Breast epithelium (tissue), 4 donors: ENCODE measurements at regions not wholly inside any gene's neighbourhood (a gene's known extent, or its start where the extent isn't known, plus 50 kb on each side); places are given as distances from the start of the nearest gene placed in this dataset.
"Not testable (repeated sequence)": the region's sequence is repeated elsewhere in the genome, so short reads cannot be mapped to it uniquely, and the experiment has no call there.

ENCODE experiments used
- DNase-seq, 2 donors: peaks; one replicate each; pipeline ENCODE4 v3.0.0-alpha.2; 2019; ENCODE audit warnings: low spot score in 2 of 2
- H3K27ac ChIP-seq, 2 donors: fragments of 200-600 bp; sonication (generic) in 1 of 2; one replicate each; pipeline ENCODE4 v1.5.1; 2016 to 2019; ENCODE audit warnings: mild to moderate bottlenecking in 1 of 2
- H3K27me3 ChIP-seq, 2 donors: fragments of 200-600 bp; sonication (generic) in 1 of 2; one replicate each; pipeline versions ENCODE4 v1.5.1 to v1.6.0; 2017 to 2019; ENCODE audit warnings: control low read depth in 1 of 2, mild to moderate bottlenecking in 1 of 2
- H3K36me3 ChIP-seq: fragments of 200-600 bp; one replicate; pipeline ENCODE4 v1.5.1; 2019
- H3K4me1 ChIP-seq, 2 donors: fragments of 200-600 bp; sonication (generic); one replicate each; pipeline ENCODE4 v1.5.1; 2016 to 2019; ENCODE audit warnings: control low read depth in 1 of 2
- H3K4me3 ChIP-seq, 3 donors: fragments of 200-600 bp; sonication (generic); 1 replicate in 2 of 3; 2 replicates in 1 of 3; pipeline ENCODE4 v1.5.1; 2016 to 2019; ENCODE audit warnings: mild to moderate bottlenecking in 3 of 3, moderate library complexity in 2 of 3
- H3K9me3 ChIP-seq, 2 donors: fragments of 200-600 bp; sonication (generic) in 1 of 2; one replicate each; pipeline ENCODE4 v1.5.1; 2016 to 2019; ENCODE audit warnings: control low read depth in 1 of 2
- CTCF ChIP-seq, 3 donors: fragments of 450-650 bp; IDR thresholded peaks; one replicate each; pipeline ENCODE4 v1.5.1; 2016 to 2017; ENCODE audit warnings: antibody characterized with exemption in 3 of 3, mild to moderate bottlenecking in 3 of 3, moderate library complexity in 3 of 3
- POLR2A ChIP-seq: fragments of 450-650 bp; IDR thresholded peaks from one replicate; pipeline ENCODE4 v1.6.1; 2016; ENCODE audit warnings: antibody characterized with exemption, mild to moderate bottlenecking, moderate library complexity
- POLR2AphosphoS5 ChIP-seq, 3 donors: sonication (generic); formaldehyde crosslinking; IDR thresholded peaks; one replicate each; pipeline ENCODE4 v1.6.1; 2017; ENCODE audit warnings: antibody characterized with exemption in 3 of 3
- intact Hi-C: fragments of 100-400 bp; cut with DNase I; formaldehyde crosslinking; loops from one replicate; pipeline ENCODE4 v1.15.1; 2023; ENCODE audit warnings: low total_unique reads

DNA sequence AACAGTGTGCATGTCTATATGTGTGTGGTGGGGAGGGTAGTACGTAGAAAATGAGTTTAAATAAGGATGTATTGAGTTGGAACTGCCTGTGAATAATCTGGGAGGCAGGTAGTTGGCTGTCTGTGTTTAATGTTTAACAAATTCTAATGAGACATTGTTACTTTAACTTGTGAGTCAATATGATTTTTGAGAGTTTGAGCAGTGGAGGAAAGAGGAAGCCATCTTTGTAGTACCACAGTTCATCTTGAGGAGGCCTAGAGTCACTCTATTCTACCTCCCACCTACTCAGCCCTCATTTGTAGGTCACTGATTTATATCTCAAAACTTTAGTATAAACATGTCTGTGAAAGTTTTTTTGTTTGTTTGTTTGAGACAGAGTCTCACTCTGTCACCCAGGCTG lies 129.9 kb upstream of the ITGB1 start:
- no peak for TF ChIP-seq CTCF (IDR thresholded peaks at IDR 0.05)
- TF ChIP-seq POLR2AphosphoS5 (IDR thresholded peaks at IDR 0.05), result no peak
- no peak for TF ChIP-seq POLR2A
- no peaks in the 10 kb centered on the region for H3K27me3 ChIP-seq
- H3K36me3 ChIP-seq, result no peaks in the 10 kb centered on the region
- H3K9me3 ChIP-seq, result no peaks in the 10 kb centered on the region
- no peak for DNase-seq
- no peak overlapping the region for H3K4me3 ChIP-seq
- no peaks in the 10 kb centered on the region for H3K4me1 ChIP-seq
- intact Hi-C loops, result no loop called here
- H3K27ac ChIP-seq, result no peak overlapping the region

GRCh38 chr10:33087152-33087551 lies 129.1 kb upstream of the ITGB1 start:
- no peak for DNase-seq
- TF ChIP-seq POLR2A (no peak), POLR2AphosphoS5 (IDR thresholded peaks at IDR 0.05) (no peak), CTCF (IDR thresholded peaks at IDR 0.05) (no peak)
- H3K9me3 ChIP-seq, result no peaks in the 10 kb centered on the region
- no peaks in the 10 kb centered on the region for H3K4me1 ChIP-seq
- no peak overlapping the region for H3K27ac ChIP-seq
- no peaks in the 10 kb centered on the region for H3K36me3 ChIP-seq
- H3K4me3 ChIP-seq, result no peak overlapping the region
- H3K27me3 ChIP-seq, result no peaks in the 10 kb centered on the region
- intact Hi-C loops, result no loop called here

DNA sequence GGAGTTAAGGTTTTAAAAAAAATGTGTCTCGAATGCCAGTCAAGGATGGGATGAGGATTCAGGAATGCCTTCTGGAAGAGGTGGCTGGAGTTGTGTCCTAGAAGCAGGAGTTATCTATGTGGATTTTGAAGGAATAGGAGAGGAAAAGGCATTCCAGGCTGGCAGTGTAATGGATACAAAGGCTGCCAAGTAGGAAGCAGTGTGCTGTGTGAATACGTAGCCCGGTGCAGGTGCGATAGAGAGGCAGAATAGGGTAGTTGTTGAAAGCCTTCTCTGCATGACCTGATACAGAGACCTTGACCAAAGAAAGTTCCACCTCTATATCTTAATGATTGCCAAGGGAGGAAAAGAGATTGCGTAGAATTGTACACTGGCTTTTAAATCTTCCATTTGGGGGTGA lies 128.1 kb upstream of the ITGB1 start:
- TF ChIP-seq POLR2AphosphoS5 (IDR thresholded peaks at IDR 0.05) (no peak), CTCF (IDR thresholded peaks at IDR 0.05) (no peak), POLR2A (no peak)

DNA sequence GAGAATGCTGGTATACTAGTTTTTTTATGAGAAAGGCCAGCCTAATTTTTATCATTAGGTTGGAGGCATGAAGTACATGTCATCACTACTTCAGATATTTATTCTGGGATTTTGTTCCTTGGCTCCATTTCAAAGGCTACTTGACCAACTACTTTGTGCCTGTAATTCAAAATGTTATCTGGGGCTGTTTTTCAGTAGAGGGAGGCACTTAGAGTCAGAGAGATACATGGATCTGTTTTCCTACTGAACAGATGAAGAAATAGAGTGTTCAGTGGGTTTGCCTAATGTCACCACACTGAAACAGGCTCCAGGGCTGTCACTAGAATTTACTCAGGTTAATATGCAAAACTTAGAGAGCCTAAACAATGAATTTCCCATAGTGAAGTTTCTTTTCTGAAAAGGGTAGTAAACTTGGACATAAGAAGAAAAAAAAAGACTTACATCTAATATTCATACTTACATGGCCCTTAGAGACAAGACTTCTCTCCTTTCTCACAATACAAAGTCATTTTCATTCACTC lies 127.3 kb upstream of the ITGB1 start:
- no peak for DNase-seq
- TF ChIP-seq CTCF (IDR thresholded peaks at IDR 0.05), result no peak
- TF ChIP-seq POLR2AphosphoS5 (IDR thresholded peaks at IDR 0.05), result no peak
- no peak for TF ChIP-seq POLR2A
- H3K9me3 ChIP-seq, result no peaks in the 10 kb centered on the region
- no peak overlapping the region for H3K27ac ChIP-seq
- H3K4me1 ChIP-seq, result no peaks in the 10 kb centered on the region
- no peak overlapping the region for H3K4me3 ChIP-seq
- intact Hi-C loops, result no loop called here
- H3K36me3 ChIP-seq, result no peaks in the 10 kb centered on the region
- no peaks in the 10 kb centered on the region for H3K27me3 ChIP-seq

More for the DNA sequence above, 128.1 kb upstream of the ITGB1 start:
- DNase-seq, result no peak
- no peak overlapping the region for H3K27ac ChIP-seq
- no peaks in the 10 kb centered on the region for H3K4me1 ChIP-seq
- H3K27me3 ChIP-seq, result no peaks in the 10 kb centered on the region
- no peaks in the 10 kb centered on the region for H3K9me3 ChIP-seq
- H3K36me3 ChIP-seq, result no peaks in the 10 kb centered on the region
- H3K4me3 ChIP-seq, result no peak overlapping the region
- intact Hi-C loops, result no loop called here

DNA sequence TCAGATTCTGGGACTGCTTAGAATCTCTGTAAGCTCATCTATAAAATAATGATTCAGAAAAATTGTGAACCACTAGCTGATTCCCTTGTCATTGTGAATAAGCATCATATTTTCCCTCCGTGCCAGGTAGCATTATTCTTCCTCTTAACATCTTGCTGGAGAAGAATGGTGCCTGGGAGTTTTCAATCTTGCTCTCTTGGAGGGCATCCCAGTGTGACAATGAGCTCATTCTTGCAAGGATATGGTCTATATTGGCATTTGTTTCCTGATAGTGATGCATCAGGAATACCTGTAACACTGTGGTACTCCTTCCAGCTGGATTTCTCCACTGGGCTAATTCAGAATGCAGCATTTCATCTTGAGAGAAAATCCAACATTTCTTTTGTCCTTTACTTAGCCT lies 126.4 kb upstream of the ITGB1 start:
- no peak for DNase-seq
- no peak overlapping the region for H3K27ac ChIP-seq
- no peaks in the 10 kb centered on the region for H3K27me3 ChIP-seq
- intact Hi-C loops, result no loop called here
- H3K9me3 ChIP-seq, result no peaks in the 10 kb centered on the region
- TF ChIP-seq POLR2AphosphoS5 (IDR thresholded peaks at IDR 0.05) (no peak), POLR2A (no peak)
- H3K36me3 ChIP-seq, result no peaks in the 10 kb centered on the region
- H3K4me1 ChIP-seq, result no peaks in the 10 kb centered on the region
- no peak overlapping the region for H3K4me3 ChIP-seq

DNA sequence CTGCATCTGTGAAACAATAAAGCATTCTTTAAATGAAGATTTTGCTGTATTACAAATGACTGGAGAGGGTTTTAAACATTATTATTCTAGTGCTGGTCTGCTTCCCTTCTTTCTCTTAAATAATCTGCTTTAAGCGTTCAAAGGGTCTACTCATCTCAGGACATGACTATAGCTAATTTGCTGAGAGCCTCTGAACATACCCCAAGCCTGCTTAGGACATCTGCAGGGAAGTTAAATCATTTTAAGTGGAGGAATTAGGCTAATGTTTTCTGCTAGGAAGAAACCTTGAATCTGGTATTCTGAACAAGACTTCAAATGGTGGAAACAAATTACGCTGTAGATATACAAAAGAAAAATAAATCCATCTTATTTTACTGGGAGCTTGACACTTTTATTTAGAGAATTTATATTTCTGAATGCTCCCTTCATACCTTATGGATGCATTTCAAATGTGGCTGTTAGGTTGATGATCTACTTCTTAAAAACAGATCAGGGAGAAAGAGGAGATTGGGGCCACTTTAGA lies 124.4 kb upstream of the ITGB1 start:
- TF ChIP-seq CTCF (IDR thresholded peaks at IDR 0.05) (no peak), POLR2A (no peak), POLR2AphosphoS5 (IDR thresholded peaks at IDR 0.05) (no peak)
- H3K27me3 ChIP-seq, result no peaks in the 10 kb centered on the region
- intact Hi-C loops, result no loop called here
- H3K4me3 ChIP-seq, result no peak overlapping the region
- no peak for DNase-seq
- H3K27ac ChIP-seq, result no peak overlapping the region
- H3K4me1 ChIP-seq, result no peaks in the 10 kb centered on the region
- H3K9me3 ChIP-seq, result no peaks in the 10 kb centered on the region
- no peaks in the 10 kb centered on the region for H3K36me3 ChIP-seq

GRCh38 chr10:33080467-33080866 lies 122.4 kb upstream of the ITGB1 start:
- intact Hi-C loops, H3K9me3 ChIP-seq, H3K27ac ChIP-seq, H3K4me3 ChIP-seq, H3K27me3 ChIP-seq, H3K36me3 ChIP-seq, DNase-seq, H3K4me1 ChIP-seq: not testable (repeated sequence)
